ENCODE measurements at regions not wholly inside any gene's neighbourhood (a gene's known extent, or its start where the extent isn't known, plus 50 kb on each side); places are given as distances from the start of the nearest gene placed in this dataset.

GRCh38 chr4:35644591-35644990, 599.7 kb downstream of the ARAP2 start:
- DNase-seq (ENCODE audit: low read depth, low spot score) = no peak
- no peak overlapping the region for H3K4me3 ChIP-seq (ENCODE audit: low read length)

DNA sequence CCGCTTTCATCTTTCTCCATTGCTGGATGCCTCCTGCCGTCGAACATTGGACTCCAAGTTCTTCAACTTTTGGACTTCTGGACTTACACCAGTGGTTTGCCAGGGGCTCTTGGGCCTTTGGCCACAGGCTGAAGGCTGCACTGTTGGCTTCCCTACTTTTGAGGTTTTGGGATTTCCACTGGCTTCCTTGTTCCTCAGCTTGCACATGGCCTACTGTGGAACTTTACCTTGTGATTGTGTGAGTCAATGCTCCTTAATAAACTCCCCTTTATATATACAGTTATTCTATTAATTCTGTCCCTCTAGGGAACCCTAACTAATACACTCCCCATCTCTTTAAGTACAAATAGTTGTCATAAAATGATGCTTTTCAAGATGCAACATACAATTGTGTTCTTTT, 595.3 kb downstream of the ARAP2 start:
- no peak for DNase-seq (ENCODE audit: low read depth, low spot score)
- H3K4me3 ChIP-seq (ENCODE audit: low read length) = no peak overlapping the region

GRCh38 chr4:35649778-35650177, 594.5 kb downstream of the ARAP2 start:
- no peak overlapping the region for H3K4me3 ChIP-seq (ENCODE audit: low read length)
- no peak for DNase-seq (ENCODE audit: low read depth, low spot score)

DNA sequence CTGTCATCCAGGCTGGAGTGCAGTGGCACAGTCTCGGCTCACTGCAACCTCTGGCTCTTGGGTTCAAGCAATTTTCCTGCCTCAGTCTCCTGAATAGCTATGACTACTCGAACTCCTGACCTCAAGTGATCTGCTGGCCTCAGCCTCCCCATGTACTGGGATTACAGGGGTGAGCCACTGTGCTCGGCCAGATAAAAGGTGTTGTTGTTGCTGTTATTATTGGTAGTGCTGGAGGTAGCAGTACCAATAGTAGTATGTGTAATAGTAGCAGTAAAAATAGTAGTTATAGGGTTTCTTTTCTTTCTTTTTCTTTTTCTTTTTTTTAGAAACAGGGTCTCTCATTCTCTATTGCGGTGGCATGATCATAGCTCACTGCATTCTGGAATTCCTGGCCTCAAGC, 592.1 kb downstream of the ARAP2 start:
- no peak overlapping the region for H3K4me3 ChIP-seq (ENCODE audit: low read length)
- no peak for DNase-seq (ENCODE audit: low read depth, low spot score)

- H3K4me3 ChIP-seq (ENCODE audit: low read length) = no peak overlapping the region
Observed at GRCh38 chr4:35653451-35653850, 590.9 kb downstream of the ARAP2 start.

GRCh38 chr4:35673137-35673536, 571.2 kb downstream of the ARAP2 start:
- no peak overlapping the region for H3K4me3 ChIP-seq (ENCODE audit: low read length)
- no peak for DNase-seq (ENCODE audit: low read depth, low spot score)

More at GRCh38 chr4:35653451-35653850, 590.9 kb downstream of the ARAP2 start:
- DNase-seq (ENCODE audit: low read depth, low spot score) = no peak

GRCh38 chr4:35684755-35685154, 559.6 kb downstream of the ARAP2 start:
- DNase-seq (ENCODE audit: low read depth, low spot score) = no peak
- H3K4me3 ChIP-seq (ENCODE audit: low read length) = no peak overlapping the region

GRCh38 chr4:35689870-35690269, 554.4 kb downstream of the ARAP2 start:
- H3K4me3 ChIP-seq (ENCODE audit: low read length) = no peak overlapping the region
- DNase-seq (ENCODE audit: low read depth, low spot score) = no peak

DNA sequence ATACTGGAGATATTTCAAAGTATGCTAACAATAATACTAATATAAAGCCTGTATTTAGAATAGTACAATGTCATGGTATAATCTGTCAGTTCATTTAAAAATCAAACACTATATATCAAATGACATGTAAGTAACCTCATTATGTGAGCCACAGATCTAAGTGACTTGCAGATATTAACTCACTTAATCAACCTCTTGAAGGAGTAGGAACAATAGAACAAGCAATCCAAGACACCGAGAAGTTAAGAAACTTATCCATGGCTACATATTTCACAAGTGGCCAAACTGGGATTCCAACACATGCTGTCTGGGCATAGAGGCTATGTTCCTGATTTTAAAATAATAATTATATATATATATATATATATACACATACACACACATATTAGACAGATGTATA, 554.0 kb downstream of the ARAP2 start:
- H3K4me3 ChIP-seq (ENCODE audit: low read length) = no peak overlapping the region
- no peak for DNase-seq (ENCODE audit: low read depth, low spot score)

DNA sequence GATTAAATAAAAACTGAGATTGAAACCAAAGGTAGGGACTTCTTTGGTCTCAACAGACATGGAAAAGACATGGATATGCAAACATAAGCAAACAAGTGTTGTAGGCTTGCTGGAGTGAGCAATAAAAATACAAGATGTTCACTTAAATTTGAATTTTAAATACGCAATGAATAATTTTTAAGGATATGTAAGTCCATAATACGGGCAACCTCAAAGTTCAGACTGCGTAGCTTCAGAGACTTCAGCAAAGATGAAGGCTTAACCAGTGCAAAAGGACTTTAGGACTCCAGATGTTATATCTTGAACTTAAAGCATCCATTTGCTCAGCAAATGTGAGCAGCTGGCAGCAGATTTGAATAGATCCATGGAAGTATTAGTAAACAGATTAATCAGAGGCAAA, 549.3 kb downstream of the ARAP2 start:
- DNase-seq (ENCODE audit: low read depth, low spot score) = no peak
- no peak overlapping the region for H3K4me3 ChIP-seq (ENCODE audit: low read length)

GRCh38 chr4:35695421-35695820, 548.9 kb downstream of the ARAP2 start:
- no peak for DNase-seq (ENCODE audit: low read depth, low spot score)
- H3K4me3 ChIP-seq (ENCODE audit: low read length) = no peak overlapping the region

DNA sequence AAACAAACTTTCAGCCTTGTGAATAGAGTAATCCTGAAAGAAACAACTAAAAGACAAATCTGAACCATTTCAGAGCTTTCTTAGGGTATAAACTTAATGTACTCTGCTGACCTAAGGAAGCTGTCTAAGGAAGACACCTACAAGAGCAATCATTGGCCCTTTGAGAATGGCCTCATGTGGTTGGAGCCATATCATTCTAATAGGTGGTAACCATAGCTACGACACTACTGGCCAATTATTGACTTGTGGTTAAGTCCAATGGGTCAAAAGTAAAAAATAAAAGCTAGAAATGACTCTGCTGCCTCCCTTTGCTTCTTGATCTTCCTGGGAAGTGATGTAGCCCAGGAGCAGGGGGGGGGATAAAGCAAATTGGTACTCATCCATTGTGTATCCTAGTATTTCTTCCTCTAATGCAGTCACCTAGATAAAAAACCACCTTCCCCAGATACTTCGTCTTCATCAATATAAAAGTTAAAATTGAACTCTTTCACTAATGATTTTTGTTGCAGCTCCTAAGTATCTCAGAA, 547.0 kb downstream of the ARAP2 start:
- H3K4me3 ChIP-seq (ENCODE audit: low read length) = no peak overlapping the region
- no peak for DNase-seq (ENCODE audit: low read depth, low spot score)

DNA sequence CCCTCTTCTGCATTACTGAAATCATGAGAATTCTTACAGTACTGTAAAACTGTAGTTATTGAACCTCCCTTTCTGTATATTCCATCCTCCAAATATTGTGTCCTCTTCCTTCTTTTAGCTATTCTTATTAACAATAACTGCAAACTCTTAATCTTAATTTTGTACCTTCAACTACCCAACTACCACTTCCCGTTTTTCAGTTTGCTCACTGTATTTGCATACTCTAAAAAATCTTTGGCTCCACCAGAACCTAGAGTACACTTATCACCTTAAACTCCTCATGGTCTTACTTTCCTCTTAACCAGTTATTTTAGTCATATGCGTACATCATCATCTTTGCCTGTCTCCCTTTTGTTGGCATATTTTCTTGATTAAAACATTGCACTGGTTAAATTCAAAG, 543.7 kb downstream of the ARAP2 start:
- H3K4me3 ChIP-seq (ENCODE audit: low read length) = no peak overlapping the region
- no peak for DNase-seq (ENCODE audit: low read depth, low spot score)

GRCh38 chr4:35709080-35709479, 535.2 kb downstream of the ARAP2 start:
- no peak overlapping the region for H3K4me3 ChIP-seq (ENCODE audit: low read length)
- no peak for DNase-seq (ENCODE audit: low read depth, low spot score)

- H3K4me3 ChIP-seq (ENCODE audit: low read length) = no peak overlapping the region
- DNase-seq (ENCODE audit: low read depth, low spot score) = no peak
Observed at GRCh38 chr4:35710343-35710742, 534.0 kb downstream of the ARAP2 start.

GRCh38 chr4:35711127-35711526, 533.2 kb downstream of the ARAP2 start:
- no peak for DNase-seq (ENCODE audit: low read depth, low spot score)
- no peak overlapping the region for H3K4me3 ChIP-seq (ENCODE audit: low read length)

- H3K4me3 ChIP-seq (ENCODE audit: low read length) = no peak overlapping the region
- no peak for DNase-seq (ENCODE audit: low read depth, low spot score)
Observed at GRCh38 chr4:35723973-35724372, 520.3 kb downstream of the ARAP2 start.

GRCh38 chr4:35725131-35725530, 519.2 kb downstream of the ARAP2 start:
- no peak overlapping the region for H3K4me3 ChIP-seq (ENCODE audit: low read length)
- peak; percentile 10 for DNase-seq (ENCODE audit: low read depth, low spot score)

DNA sequence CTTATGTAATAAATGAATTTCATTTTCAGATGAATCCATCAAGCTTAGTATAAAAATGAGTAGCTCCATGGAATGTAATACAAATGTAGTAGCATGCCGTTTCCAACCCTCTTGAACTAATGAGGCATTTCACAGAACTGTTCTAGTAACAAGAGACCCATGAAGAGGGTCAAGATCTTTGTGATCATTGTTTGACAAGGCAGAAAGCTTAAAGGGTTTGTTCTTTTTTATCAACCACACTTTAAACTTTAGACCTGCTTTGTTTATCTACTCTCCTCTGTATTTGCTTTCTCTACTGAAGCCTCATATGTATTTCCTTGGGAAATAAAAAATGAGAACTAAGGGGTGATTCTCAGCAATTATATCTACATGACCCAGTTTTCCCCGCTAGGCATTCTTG, 513.9 kb downstream of the ARAP2 start:
- no peak overlapping the region for H3K4me3 ChIP-seq (ENCODE audit: low read length)
- no peak for DNase-seq (ENCODE audit: low read depth, low spot score)

DNA sequence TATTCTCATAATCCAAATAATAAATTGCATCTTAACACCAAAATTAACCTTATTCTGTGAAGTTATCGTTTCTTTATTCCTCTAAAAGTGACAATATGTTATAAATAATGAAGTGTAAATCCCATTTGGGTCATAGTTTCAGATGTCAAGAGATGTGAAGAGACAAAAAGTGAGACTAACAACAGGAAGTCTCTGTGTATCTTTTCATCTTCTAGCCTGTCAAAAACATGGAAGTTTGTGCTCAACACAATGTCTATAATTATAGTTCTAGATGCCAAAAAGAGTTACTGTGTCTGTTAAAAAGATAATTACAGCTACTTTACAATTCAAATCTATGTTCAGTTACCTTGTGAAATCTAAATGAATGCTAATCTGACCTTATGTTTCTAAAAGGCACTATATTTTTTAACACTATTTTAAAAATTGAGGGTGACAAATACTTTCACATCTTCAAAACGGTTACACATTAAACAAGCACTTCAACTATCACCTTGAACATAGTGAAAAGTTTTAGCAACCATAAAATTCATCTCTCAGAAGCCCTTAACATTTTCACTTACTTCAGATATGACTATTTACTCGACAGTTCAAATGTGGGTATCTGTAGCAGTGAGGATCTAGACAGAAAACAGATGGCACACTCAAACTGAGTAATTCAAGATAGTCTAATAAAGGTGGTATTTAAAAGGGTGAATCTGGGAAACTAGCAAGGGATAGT, 509.8 kb downstream of the ARAP2 start:
- no peak for DNase-seq (ENCODE audit: low read depth, low spot score)
- H3K4me3 ChIP-seq (ENCODE audit: low read length) = no peak overlapping the region

GRCh38 chr4:35739308-35739707, 505.0 kb downstream of the ARAP2 start:
- no peak overlapping the region for H3K4me3 ChIP-seq (ENCODE audit: low read length)
- no peak for DNase-seq (ENCODE audit: low read depth, low spot score)
